ENCODE measurements at regions not wholly inside any gene's neighbourhood (a gene's known extent, or its start where the extent isn't known, plus 50 kb on each side); places are given as distances from the start of the nearest gene placed in this dataset.
"Not testable (repeated sequence)": the region's sequence is repeated elsewhere in the genome, so short reads cannot be mapped to it uniquely, and the experiment has no call there.

GRCh38 chr9:25742256-25742655 is 64.0 kb upstream of the TUSC1 start:
- intact Hi-C loops (cut with DNase I) = no loop called here
- ATAC-seq = no peak

DNA sequence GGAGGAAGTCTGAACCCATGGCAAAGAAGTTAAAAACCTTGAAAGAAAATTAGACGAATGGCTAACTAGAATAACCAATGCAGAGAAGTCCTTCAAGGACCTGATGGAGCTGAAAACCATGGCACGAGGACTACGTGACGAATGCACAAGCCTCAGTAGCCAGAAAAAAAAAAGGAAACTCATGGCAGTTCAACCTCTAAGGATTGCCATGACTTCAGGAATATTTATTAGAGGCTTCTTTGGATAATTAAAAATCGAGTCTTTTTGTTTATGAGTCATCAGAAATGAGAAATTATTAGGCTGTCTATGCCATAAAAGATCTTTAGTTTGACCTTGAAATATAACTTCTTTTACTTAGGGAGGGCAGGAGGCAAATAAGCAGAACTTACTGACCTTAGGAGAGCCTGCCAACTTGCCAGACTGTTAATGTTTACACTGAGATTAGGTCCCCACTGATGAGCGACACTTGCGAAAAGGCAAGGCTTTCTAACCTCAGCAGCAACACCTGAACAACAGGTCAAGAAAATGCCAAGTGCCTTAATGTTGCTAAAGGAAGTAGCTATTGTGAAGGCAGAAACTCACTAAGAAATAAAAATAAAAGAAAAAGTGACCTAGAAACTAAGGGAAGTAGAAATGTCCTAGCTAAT is 55.2 kb upstream of the TUSC1 start:
- intact Hi-C loops (cut with DNase I) = no loop called here
- DNase-seq = no peak
- Histone ChIP-seq H3K4me1 (no peaks in the 10 kb centered on the region), H3K9me3 (peaks cover 0 to 16% (median 0%) of the 10 kb centered on the region in 11 donors), H3K4me3 (no peak overlapping the region), H3K27ac (no peak overlapping the region), H3K27me3 (no peaks in the 10 kb centered on the region), H3K36me3 (no peaks in the 10 kb centered on the region)
- no peak for ATAC-seq
- 80 to 85% methylated on average over 7 of the region's 7 CpGs for WGBS, 2 donors
- TF ChIP-seq, protein P1, sequence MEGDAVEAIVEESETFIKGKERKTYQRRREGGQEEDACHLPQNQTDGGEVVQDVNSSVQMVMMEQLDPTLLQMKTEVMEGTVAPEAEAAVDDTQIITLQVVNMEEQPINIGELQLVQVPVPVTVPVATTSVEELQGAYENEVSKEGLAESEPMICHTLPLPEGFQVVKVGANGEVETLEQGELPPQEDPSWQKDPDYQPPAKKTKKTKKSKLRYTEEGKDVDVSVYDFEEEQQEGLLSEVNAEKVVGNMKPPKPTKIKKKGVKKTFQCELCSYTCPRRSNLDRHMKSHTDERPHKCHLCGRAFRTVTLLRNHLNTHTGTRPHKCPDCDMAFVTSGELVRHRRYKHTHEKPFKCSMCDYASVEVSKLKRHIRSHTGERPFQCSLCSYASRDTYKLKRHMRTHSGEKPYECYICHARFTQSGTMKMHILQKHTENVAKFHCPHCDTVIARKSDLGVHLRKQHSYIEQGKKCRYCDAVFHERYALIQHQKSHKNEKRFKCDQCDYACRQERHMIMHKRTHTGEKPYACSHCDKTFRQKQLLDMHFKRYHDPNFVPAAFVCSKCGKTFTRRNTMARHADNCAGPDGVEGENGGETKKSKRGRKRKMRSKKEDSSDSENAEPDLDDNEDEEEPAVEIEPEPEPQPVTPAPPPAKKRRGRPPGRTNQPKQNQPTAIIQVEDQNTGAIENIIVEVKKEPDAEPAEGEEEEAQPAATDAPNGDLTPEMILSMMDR (IDR thresholded peaks at IDR 0.05) = no peak

More at GRCh38 chr9:25742256-25742655, 64.0 kb upstream of the TUSC1 start:
- no peaks in the 10 kb centered on the region for H3K9me3 ChIP-seq
- no peaks in the 10 kb centered on the region for H3K36me3 ChIP-seq
- TF ChIP-seq, protein P1 (IDR thresholded peaks at IDR 0.05) = no peak
- 66 to 76% methylated on average over 3 of the region's 3 CpGs for WGBS, 2 donors
- H3K4me1 ChIP-seq = no peaks in the 10 kb centered on the region
- H3K27me3 ChIP-seq = no peaks in the 10 kb centered on the region
- no peak for DNase-seq
- H3K27ac ChIP-seq = no peak overlapping the region
- no peak overlapping the region for H3K4me3 ChIP-seq

GRCh38 chr9:25731895-25732794 is 53.9 kb upstream of the TUSC1 start:
- intact Hi-C loops (cut with DNase I); ATAC-seq; H3K27me3 ChIP-seq; H3K4me1 ChIP-seq; DNase-seq; H3K27ac ChIP-seq; H3K4me3 ChIP-seq; H3K36me3 ChIP-seq: not testable (repeated sequence)
- WGBS, 2 donors = 90 to 93% methylated on average over 19 of the region's 19 CpGs
- H3K9me3 ChIP-seq = peaks cover 0 to 16% (median 0%) of the 10 kb centered on the region in 11 donors
